ENCODE measurements at regions not wholly inside any gene's neighbourhood (a gene's known extent, or its start where the extent isn't known, plus 50 kb on each side); places are given as distances from the start of the nearest gene placed in this dataset.
A peak's percentile ranks its signal among the peaks of the same experiment; 100 is the strongest.

DNA sequence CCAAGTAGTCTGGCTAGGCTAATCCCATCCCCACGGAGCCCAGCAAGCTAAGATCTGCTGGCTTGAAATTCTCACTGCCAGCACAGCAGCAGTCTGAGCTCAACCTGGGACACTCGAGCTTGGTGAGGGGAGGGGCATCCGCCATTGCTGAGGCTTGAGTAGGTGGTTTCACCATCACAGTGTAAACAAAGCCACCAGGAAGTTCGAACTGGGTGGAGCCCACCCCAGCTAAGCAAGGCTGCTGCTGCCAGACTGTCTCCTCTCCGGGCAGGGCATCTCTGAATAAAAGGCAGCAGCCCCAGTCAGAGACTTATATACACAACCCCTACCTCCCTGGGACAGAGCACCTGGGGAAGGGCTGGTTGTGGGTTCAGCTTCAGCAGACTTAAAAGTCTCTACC lies 639.6 kb downstream of the IQCM start:
- no peaks in the 10 kb centered on the region for H3K27me3 ChIP-seq (ENCODE audit: insufficient read depth, insufficient read length)
- DNase-seq (ENCODE audit: low read depth, low spot score), result no peak
- no peaks in the 10 kb centered on the region for H3K36me3 ChIP-seq (ENCODE audit: insufficient read depth, insufficient read length, low read length)
- no peak overlapping the region for H3K9ac ChIP-seq (ENCODE audit: insufficient read length, low read depth)
- no peaks in the 10 kb centered on the region for H3K4me1 ChIP-seq (ENCODE audit: insufficient read depth, insufficient read length)
- TF ChIP-seq YY1 (IDR thresholded peaks at IDR 0.05; ENCODE audit: insufficient read depth, insufficient read length), result no peak
- TF ChIP-seq ZNF274 (IDR thresholded peaks at IDR 0.05; ENCODE audit: low read depth, low read length), result no peak
- TF ChIP-seq SUZ12 (IDR thresholded peaks at IDR 0.05; ENCODE audit: extremely low read depth, insufficient read depth, insufficient read length), result no peak
- no peak overlapping the region for H3K4me3 ChIP-seq (ENCODE audit: insufficient read length, low read depth)
- no peaks in the 10 kb centered on the region for H3K9me3 ChIP-seq (ENCODE audit: insufficient read depth, low read length)

DNA sequence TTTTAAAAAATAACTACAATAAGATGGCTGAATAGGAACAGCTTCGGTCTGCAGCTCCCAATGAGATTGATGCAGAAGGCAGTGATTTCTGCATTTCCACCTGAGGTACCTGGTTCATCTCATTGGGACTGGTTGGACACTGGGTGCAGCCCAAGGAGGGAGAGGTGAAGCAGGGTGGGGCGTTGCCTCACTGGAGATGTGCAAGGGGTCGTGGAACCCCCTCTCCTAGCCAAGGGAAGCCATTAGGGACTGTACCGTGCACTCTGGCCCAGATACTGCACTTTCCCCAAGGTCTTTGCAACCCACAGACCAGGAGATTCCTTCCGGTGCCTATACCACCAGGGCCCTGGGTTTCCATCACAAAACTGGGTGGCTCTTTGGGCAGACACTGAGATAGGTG lies 640.1 kb downstream of the IQCM start:
- DNase-seq (ENCODE audit: low read depth, low spot score), result no peak
- Histone ChIP-seq H3K36me3 (ENCODE audit: insufficient read depth, insufficient read length, low read length) (no peaks in the 10 kb centered on the region), H3K27me3 (ENCODE audit: insufficient read depth, insufficient read length) (no peaks in the 10 kb centered on the region), H3K9ac (ENCODE audit: insufficient read length, low read depth) (no peak overlapping the region), H3K4me3 (ENCODE audit: insufficient read length, low read depth) (no peak overlapping the region), H3K4me1 (ENCODE audit: insufficient read depth, insufficient read length) (no peaks in the 10 kb centered on the region), H3K9me3 (ENCODE audit: insufficient read depth, low read length) (no peaks in the 10 kb centered on the region)
- TF ChIP-seq YY1 (IDR thresholded peaks at IDR 0.05; ENCODE audit: insufficient read depth, insufficient read length) (no peak), ZNF274 (IDR thresholded peaks at IDR 0.05; ENCODE audit: low read depth, low read length) (no peak), SUZ12 (IDR thresholded peaks at IDR 0.05; ENCODE audit: extremely low read depth, insufficient read depth, insufficient read length) (no peak)

- DNase-seq (ENCODE audit: low read depth, low spot score), result no peak
- Histone ChIP-seq H3K9ac (ENCODE audit: insufficient read length, low read depth) (no peak overlapping the region), H3K36me3 (ENCODE audit: insufficient read depth, insufficient read length, low read length) (no peaks in the 10 kb centered on the region), H3K4me3 (ENCODE audit: insufficient read length, low read depth) (no peak overlapping the region), H3K9me3 (ENCODE audit: insufficient read depth, low read length) (no peaks in the 10 kb centered on the region), H3K27me3 (ENCODE audit: insufficient read depth, insufficient read length) (no peaks in the 10 kb centered on the region), H3K4me1 (ENCODE audit: insufficient read depth, insufficient read length) (no peaks in the 10 kb centered on the region)
- no peak for TF ChIP-seq YY1 (IDR thresholded peaks at IDR 0.05; ENCODE audit: insufficient read depth, insufficient read length)
- no peak for TF ChIP-seq ZNF274 (IDR thresholded peaks at IDR 0.05; ENCODE audit: low read depth, low read length)
- no peak for TF ChIP-seq SUZ12 (IDR thresholded peaks at IDR 0.05; ENCODE audit: extremely low read depth, insufficient read depth, insufficient read length)
Observed at GRCh38 chr4:149173241-149174013, 642.2 kb downstream of the IQCM start.

- Histone ChIP-seq H3K36me3 (ENCODE audit: insufficient read depth, insufficient read length, low read length) (no peaks in the 10 kb centered on the region), H3K9ac (ENCODE audit: insufficient read length, low read depth) (no peak overlapping the region), H3K4me3 (ENCODE audit: insufficient read length, low read depth) (no peak overlapping the region), H3K9me3 (ENCODE audit: insufficient read depth, low read length) (no peaks in the 10 kb centered on the region), H3K27me3 (ENCODE audit: insufficient read depth, insufficient read length) (no peaks in the 10 kb centered on the region), H3K4me1 (ENCODE audit: insufficient read depth, insufficient read length) (no peaks in the 10 kb centered on the region)
- no peak for TF ChIP-seq YY1 (IDR thresholded peaks at IDR 0.05; ENCODE audit: insufficient read depth, insufficient read length)
- TF ChIP-seq ZNF274 (IDR thresholded peaks at IDR 0.05; ENCODE audit: low read depth, low read length), result no peak
- TF ChIP-seq SUZ12 (IDR thresholded peaks at IDR 0.05; ENCODE audit: extremely low read depth, insufficient read depth, insufficient read length), result no peak
- DNase-seq (ENCODE audit: low read depth, low spot score), result no peak
Observed at GRCh38 chr4:149168645-149169044, 647.0 kb downstream of the IQCM start.

- Histone ChIP-seq H3K4me1 (ENCODE audit: insufficient read depth, insufficient read length) (no peaks in the 10 kb centered on the region), H3K9ac (ENCODE audit: insufficient read length, low read depth) (no peak overlapping the region), H3K4me3 (ENCODE audit: insufficient read length, low read depth) (no peak overlapping the region), H3K9me3 (ENCODE audit: insufficient read depth, low read length) (no peaks in the 10 kb centered on the region), H3K27me3 (ENCODE audit: insufficient read depth, insufficient read length) (no peaks in the 10 kb centered on the region), H3K36me3 (ENCODE audit: insufficient read depth, insufficient read length, low read length) (no peaks in the 10 kb centered on the region)
- no peak for TF ChIP-seq YY1 (IDR thresholded peaks at IDR 0.05; ENCODE audit: insufficient read depth, insufficient read length)
- no peak for DNase-seq (ENCODE audit: low read depth, low spot score)
Observed at GRCh38 chr4:149166876-149167275, 648.8 kb downstream of the IQCM start.

- Histone ChIP-seq H3K9ac (ENCODE audit: insufficient read length, low read depth) (no peak overlapping the region), H3K36me3 (ENCODE audit: insufficient read depth, insufficient read length, low read length) (no peaks in the 10 kb centered on the region), H3K9me3 (ENCODE audit: insufficient read depth, low read length) (no peaks in the 10 kb centered on the region), H3K4me1 (ENCODE audit: insufficient read depth, insufficient read length) (no peaks in the 10 kb centered on the region), H3K4me3 (ENCODE audit: insufficient read length, low read depth) (no peak overlapping the region), H3K27me3 (ENCODE audit: insufficient read depth, insufficient read length) (no peaks in the 10 kb centered on the region)
- no peak for TF ChIP-seq SUZ12 (IDR thresholded peaks at IDR 0.05; ENCODE audit: extremely low read depth, insufficient read depth, insufficient read length)
- no peak for TF ChIP-seq YY1 (IDR thresholded peaks at IDR 0.05; ENCODE audit: insufficient read depth, insufficient read length)
- no peak for DNase-seq (ENCODE audit: low read depth, low spot score)
Observed at GRCh38 chr4:149166365-149166764, 649.3 kb downstream of the IQCM start.

DNA sequence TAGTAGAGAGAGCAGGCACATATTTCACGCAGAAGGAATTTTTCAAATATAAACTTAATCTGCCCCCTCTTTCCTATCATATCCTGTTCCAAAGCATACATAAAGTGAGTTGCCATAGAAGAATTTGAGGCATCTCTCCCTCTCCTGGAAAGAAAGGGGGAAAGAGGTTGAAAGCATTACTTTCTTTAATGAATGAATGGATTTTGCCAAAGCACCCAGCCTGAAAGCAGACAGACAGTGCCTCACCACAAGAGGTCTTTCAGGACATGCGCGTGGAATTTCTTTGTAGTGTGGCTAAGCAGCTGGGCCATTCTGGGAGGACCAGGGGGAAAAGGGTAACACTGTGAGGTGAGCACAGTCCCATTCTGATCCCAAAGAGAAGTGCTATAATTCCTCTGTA lies 651.4 kb downstream of the IQCM start:
- no peak for TF ChIP-seq YY1 (IDR thresholded peaks at IDR 0.05; ENCODE audit: insufficient read depth, insufficient read length)
- TF ChIP-seq SUZ12 (IDR thresholded peaks at IDR 0.05; ENCODE audit: extremely low read depth, insufficient read depth, insufficient read length), result no peak
- TF ChIP-seq ZNF274 (IDR thresholded peaks at IDR 0.05; ENCODE audit: low read depth, low read length), result no peak
- Histone ChIP-seq H3K4me3 (ENCODE audit: insufficient read length, low read depth) (no peak overlapping the region), H3K9ac (ENCODE audit: insufficient read length, low read depth) (no peak overlapping the region), H3K9me3 (ENCODE audit: insufficient read depth, low read length) (no peaks in the 10 kb centered on the region), H3K27me3 (ENCODE audit: insufficient read depth, insufficient read length) (no peaks in the 10 kb centered on the region), H3K36me3 (ENCODE audit: insufficient read depth, insufficient read length, low read length) (no peaks in the 10 kb centered on the region), H3K4me1 (ENCODE audit: insufficient read depth, insufficient read length) (no peaks in the 10 kb centered on the region)
- DNase-seq (ENCODE audit: low read depth, low spot score), result peak; percentile 32

Data from NT2/D1 (cell line).